NCI-H1694 (cell line): ENCODE measurements at regions not wholly inside any gene's neighbourhood (a gene's known extent, or its start where the extent isn't known, plus 50 kb on each side); places are given as distances from the start of the nearest gene placed in this dataset.

Experiments used
- DNase-seq: peaks from one replicate; lab custom pipeline; 2025; lab: John Stamatoyannopoulos, UW

GRCh38 chr3:193827871-193828270 is 234.9 kb downstream of the OPA1 start:
- DNase-seq = no peak

GRCh38 chr3:193828477-193828876 is 235.5 kb downstream of the OPA1 start:
- DNase-seq = no peak

DNA sequence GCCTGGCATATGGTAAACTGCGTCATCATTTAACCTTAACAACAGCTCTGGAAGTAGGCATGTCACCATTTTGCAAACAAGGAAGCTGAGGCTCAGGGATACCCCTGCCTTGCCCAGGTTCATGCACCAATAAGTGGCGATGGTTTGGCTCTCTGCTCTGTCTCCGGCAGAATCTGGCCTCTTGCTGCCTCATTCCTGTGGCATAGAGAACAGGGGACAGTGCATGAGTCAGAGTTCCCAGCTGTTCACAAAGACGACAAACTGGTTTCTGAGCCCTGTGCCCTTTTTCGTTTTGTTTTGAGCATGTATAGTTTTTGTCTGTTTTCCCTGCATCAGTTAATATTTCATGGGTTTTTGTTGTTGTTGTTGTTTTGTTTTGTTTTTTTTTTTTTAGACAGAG is 236.8 kb downstream of the OPA1 start:
- no peak for DNase-seq

DNA sequence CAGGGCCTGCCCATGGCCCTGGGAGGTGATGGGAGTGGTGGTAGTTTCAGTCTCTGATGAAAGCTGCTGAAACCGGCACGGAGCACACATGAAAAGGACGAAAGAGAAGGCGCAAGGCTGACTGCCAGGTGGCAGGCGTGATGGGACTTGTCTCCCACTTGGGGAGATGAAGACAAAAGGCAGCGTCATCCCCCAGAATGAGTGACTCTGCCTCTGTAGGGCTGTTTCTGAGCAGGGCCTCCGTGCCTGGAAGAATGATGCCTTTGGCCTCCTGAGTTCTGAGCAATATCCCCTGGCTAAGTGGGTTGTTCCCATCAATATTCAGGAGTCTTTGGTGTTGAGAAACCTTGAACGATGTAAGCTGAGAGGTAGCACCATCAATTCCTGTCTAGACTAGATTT is 237.8 kb downstream of the OPA1 start:
- peak; percentile 49 for DNase-seq

GRCh38 chr3:193831495-193832455 is 238.8 kb downstream of the OPA1 start:
- no peak for DNase-seq

- no peak for DNase-seq
These were observed 239.9 kb downstream of the OPA1 start for GRCh38 chr3:193832833-193833413.

GRCh38 chr3:193833592-193833991 is 240.6 kb downstream of the OPA1 start:
- DNase-seq = no peak

DNA sequence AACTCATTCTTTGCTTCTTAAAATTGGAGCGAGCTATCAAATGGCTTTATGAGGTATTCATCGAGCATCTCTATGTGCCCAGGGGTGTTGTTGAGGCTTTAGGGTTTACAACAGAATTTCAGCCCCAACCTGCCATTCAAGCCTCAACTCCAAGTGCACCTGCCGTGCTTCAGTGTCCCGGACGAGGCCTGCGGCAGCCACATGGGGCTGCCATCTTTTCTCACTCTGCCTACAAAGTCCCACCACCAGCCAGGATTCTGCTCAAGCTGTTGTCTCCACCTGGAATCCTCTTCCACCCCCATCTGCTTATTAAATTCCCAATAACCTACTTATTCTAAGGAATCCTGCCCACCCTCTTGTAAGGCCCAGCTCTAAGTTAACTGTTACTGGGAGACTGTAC is 242.4 kb downstream of the OPA1 start:
- DNase-seq = no peak

- no peak for DNase-seq
These were observed 243.5 kb downstream of the OPA1 start for GRCh38 chr3:193836511-193836910.

GRCh38 chr3:193836918-193837317 is 243.9 kb downstream of the OPA1 start:
- no peak for DNase-seq

GRCh38 chr3:193837347-193837827 is 244.4 kb downstream of the OPA1 start:
- no peak for DNase-seq

DNA sequence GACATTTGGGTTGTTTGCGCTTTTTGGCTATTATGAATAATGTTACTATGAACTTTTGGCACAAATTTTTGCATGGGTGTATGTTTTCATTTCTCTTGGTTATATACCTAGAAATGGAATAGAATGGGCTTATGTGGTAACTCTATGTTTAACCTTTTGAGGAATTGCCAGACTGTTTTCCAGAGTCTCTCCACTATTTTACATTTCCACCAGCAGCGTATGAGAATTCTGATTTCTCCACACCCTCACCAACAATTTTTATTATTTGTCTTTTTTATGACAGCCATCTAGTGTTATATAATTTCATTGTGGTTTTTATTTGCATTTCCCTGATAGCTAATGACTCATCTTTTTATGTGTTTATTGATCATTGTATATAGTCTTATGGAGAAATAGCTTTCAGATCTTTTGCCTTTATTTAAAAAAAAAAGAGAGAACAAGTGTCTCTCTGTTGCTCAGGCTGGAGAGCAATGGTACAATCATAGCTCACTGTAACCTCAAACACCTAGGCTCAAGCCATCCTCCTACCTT is 247.2 kb downstream of the OPA1 start:
- no peak for DNase-seq

GRCh38 chr3:193841581-193841980 is 248.6 kb downstream of the OPA1 start:
- DNase-seq = no peak

- no peak for DNase-seq
These were observed 249.2 kb downstream of the OPA1 start for GRCh38 chr3:193842029-193842798.

GRCh38 chr3:193842832-193843473 is 249.9 kb downstream of the OPA1 start:
- DNase-seq = no peak

- DNase-seq = no peak
These were observed 250.7 kb downstream of the OPA1 start for GRCh38 chr3:193843474-193844301.

- DNase-seq = no peak
These were observed 251.5 kb downstream of the OPA1 start for GRCh38 chr3:193844472-193844871.

DNA sequence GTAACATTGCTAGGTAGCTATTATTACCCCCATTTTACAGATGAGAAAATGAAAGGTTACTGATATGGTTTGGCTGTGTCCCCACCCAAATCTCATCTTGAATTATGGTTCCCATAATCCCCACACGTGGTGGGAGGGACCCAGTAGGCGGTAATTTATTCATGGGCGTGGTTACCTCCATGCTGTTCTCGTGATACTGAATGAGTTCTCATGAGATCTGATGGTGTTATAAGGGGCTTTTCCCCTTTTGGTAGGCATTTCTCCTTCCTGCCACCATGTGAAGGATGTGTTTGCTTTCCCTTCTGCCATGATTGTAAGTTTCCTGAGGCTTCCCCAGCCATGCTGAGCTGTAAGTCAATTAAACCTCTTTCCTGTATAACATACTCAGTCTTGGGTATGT is 252.1 kb downstream of the OPA1 start:
- DNase-seq = no peak

- DNase-seq = no peak
These were observed 253.6 kb downstream of the OPA1 start for GRCh38 chr3:193846569-193846968.

- no peak for DNase-seq
These were observed 254.4 kb downstream of the OPA1 start for GRCh38 chr3:193847402-193847801.

DNA sequence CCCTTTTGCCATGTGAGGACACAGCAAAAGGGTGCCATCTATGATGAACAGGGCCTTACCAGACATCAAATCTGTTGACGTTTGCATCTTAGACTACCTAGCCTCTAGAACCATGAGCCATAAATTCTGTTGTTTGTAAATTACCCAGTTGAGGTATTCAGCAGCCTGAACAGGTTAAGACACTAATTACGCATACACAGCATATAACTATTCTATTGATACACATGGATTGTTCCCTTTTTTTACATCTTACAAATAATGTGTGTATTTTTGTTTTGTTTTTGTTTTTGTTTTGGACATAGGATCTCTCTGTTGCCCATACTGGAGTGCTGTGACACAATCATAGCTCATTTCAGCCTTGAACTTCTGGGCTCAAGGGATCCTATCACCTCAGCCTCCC is 255.5 kb downstream of the OPA1 start:
- DNase-seq = no peak
